Stimulated activated CD8-positive, alpha-beta memory T cell treated with anti-CD3 and anti-CD28 coated beads, Interleukin-15, amount 100 ng/mL, for 1 hour (primary cell): ENCODE measurements at regions not wholly inside any gene's neighbourhood (a gene's known extent, or its start where the extent isn't known, plus 50 kb on each side); places are given as distances from the start of the nearest gene placed in this dataset.

Experiments
- DNase-seq: peaks from one replicate; pipeline ENCODE4 v3.0.0-alpha.2; 2020; ENCODE audit warnings: low read depth

GRCh38 chr18:46266473-46266872 lies 162.3 kb downstream of the HAUS1 start:
- no peak for DNase-seq

DNA sequence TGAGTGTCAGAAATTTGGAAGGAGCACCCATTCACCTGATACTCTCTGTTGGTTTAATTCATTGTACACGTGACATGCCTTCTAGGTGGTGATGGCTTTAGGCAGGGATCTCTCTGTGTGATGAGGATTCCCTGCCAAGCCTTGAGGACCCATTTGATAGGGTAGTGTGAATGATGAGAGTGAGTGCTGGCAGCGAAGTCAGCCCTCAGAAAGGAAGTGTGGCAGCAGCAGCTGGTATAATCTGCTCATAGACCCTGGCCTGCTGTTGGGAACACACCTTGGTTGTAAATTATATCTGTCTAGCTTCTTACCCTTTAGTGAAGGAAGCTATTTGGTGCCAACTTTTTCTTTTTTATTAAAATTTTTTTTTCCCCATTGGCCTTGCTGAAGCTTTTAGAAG lies 164.5 kb downstream of the HAUS1 start:
- no peak for DNase-seq

DNA sequence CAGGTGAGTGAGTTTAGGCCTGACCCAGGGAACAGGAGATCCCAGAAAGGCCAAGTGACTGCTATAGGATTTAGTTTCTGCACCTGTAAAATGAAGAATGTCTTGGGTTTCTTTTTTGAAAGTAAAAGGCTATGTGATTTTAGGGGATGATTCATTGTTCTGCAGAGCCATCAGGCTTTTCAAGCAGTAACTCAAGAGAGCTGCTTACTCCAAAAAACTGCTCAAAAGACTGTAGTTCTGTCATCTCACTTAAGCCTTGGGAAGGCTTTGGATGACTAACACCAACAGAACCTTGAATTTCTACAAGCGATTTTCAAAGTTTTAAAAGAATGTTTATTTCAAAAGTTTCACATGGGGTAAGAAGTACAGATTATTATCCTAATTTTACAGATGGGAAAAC lies 165.1 kb downstream of the HAUS1 start:
- no peak for DNase-seq

DNA sequence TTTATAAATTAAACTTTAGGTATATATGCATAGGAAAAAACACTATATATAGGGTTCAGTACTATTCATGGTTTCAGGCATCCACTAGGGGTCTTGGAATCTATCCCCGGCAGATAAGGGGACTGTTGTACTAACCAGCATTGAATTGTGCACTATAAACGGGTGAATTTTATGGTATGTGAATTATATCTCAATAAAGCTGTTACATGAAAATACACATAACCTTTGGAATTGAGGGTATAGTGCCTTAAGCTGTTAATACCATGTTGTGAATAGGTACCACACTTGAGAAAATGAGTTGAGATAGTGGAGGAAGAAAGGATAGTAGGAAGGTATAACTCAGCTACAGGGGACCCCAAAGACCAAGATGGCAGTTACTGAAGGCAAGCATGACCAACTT lies 167.3 kb downstream of the HAUS1 start:
- no peak for DNase-seq

DNA sequence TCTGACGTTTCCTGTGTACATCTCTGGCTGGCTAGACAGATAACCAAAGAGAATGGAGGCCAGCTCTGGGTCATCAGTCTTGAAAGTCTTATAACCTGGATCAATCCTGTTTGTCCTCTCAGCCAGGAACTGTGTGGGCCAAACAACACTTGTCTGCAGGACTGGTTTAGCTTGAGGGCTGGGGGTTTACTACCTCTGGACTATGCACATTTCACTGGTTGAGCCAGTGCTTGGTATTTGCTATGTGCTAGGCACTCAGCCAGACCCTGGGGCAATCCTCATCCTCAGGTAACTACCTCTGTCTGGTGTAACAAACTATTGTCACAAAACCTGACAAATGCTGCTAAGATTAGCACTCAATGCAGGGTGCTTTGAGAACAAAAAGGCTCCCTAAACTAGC lies 169.7 kb downstream of the HAUS1 start:
- DNase-seq = no peak

DNA sequence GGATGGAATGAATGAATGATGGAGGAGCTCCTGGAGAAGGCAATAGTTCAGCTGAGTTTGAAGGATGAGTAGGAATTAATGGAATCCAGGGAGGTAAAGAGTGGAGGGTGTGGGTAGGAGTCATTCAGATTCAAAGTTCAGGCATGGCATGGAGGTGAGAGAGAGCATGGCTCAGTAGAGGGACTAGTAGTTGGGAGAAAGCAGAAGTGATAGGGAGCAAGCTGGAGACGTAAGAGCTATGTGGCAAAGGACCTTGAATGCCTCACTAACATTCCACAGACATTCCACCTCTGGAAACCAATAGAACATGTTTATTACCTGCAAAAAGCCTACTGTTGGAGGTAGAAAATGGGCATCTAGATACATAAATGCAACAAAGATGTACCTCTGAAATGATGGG lies 170.1 kb downstream of the HAUS1 start:
- DNase-seq = no peak

DNA sequence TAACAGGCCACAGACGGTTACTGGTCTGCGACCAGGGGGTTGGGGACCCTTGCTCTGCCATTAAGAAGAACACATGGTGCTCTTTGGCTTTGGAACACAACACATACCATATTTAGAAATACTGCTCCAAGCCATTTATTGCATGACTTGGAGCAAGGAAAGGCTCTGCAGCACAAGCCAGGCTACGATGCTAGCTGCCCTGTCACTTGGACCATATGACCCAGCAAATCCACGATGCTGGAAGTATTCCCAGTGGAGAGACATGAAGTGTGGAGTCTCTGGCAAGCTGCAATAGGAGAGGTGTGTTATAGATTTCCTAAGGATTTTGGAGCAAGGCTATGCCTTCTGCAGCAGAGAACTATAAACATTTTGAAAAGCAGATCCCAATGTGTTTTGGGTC lies 171.2 kb downstream of the HAUS1 start:
- DNase-seq = no peak

- no peak for DNase-seq
These were observed 172.6 kb downstream of the HAUS1 start for GRCh38 chr18:46276748-46277147.

DNA sequence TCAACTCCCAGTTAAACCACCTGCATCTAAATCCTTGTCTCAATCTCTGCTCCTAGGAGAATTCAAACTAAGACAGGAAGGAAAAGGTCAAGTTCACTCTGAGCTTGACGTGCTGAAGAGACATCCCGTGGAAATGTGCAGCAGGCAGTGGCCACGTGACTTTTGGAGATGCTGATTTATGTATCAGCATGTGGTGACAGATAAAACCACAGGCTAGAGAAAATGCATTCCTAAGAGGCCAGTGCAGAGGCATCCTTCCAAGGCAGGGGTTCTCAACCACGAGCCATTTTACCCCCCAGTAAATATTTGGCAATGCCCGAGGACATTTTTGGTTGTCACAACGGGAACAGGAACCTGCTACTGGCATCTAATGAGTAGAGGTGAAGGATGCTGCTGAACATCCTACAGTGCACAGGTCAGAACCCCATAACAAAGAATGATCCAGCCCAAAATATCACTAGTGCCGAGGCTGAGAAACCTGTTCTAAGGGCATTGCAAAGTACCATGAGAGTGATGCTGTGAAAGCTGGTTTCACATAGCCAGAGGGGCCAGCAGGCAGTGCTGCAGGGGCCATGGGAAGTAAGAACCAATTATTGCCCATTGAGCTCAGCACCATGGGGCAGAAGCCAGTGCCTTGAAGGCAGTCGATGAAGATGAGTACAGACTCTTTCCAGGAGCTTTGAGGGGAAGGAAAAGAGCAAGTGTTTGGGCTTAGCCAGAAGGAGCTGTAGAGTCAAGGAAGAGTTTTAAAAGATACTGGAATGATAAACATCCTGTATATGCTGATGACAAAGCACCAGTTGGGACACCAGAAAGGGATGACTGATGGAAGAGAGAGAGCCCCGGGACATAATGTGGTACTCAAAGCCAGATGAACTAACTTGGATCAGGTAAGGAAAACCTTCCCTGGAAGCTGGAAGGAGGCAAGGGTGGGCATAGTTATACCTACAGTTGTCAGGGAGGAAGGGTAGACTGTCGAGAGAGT lies 174.6 kb downstream of the HAUS1 start:
- no peak for DNase-seq

DNA sequence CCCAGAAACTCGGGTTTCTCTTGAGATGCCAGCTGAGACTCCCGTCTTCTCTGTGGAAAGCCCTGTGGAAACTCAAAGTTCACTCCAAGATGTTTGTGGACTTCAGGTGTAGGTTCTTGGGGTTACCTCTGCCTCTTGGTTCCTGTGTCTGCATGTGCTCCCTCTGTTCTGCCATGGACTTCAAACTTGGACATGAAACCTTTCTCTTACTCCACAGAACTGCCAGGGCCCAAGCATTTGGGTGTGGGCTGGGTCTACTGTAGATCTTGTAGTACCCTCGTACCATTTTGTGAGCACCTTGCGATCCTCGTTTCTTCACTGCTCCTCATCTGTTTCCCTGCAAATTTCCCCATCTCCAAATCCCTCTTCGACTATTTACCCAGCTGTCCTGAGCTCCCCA lies 175.5 kb downstream of the HAUS1 start:
- DNase-seq = no peak

GRCh38 chr18:46281185-46282176 lies 177.3 kb downstream of the HAUS1 start:
- peak; percentile 20 for DNase-seq

- no peak for DNase-seq
These were observed 178.0 kb downstream of the HAUS1 start for GRCh38 chr18:46282177-46282570.

DNA sequence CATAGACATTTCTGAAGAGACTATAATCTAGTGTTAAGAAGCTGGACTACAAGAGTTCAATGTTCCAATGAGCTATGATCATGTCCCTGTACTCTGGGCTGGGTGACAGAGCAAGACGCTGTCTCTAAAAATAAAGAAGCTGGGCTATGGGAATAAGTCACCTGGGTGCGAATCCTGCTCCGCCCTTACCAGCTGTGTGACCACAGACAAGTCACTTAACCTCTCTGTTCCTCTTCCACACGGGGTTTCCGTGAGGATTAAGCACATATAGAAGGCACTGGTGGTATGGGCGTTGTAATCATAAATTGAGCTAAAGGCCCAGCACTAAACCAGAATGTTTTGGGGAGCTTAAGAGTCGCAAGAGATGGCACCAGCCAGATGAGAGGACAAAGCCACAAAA lies 178.5 kb downstream of the HAUS1 start:
- DNase-seq = no peak

GRCh38 chr18:46283268-46283667 lies 179.1 kb downstream of the HAUS1 start:
- no peak for DNase-seq

DNA sequence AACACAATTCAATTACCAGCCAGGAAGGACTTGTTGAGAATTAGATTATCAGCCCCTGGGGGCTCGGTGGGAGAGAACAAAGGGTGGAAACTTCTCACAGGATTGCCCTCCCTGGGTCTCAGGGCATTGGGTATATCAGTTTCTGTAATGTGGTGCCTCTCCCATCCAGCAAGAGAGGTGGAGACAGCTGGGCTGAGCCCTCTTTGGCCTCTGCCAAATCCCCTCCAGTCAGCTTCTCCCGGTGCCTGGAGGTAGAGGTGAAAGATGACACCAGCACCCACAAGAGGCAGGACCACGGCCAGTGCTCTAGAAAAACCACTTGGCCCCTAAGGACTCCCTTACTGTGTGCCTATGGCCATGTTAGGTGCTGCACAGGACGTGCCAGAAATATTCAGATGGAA lies 179.7 kb downstream of the HAUS1 start:
- DNase-seq = no peak

GRCh38 chr18:46289463-46289862 lies 185.3 kb downstream of the HAUS1 start:
- no peak for DNase-seq

DNA sequence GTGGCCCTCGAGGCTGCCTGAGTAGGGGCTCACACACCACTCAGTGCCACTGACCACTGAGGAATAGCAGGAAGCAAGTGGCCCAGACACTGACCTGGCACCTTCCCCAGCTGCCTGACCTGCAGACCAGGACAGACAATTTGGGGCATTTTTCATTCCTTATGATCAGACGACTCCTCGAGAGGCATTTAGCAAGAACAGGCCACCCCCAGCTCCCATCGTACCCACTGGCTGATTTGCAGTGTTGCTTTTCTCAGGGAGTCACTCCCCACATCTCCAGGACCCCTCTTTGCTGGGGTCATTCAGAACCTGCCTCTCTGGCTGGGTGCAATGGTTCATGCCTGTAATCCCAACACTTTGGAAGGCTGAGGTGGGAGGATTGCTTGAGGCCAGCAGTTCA lies 185.7 kb downstream of the HAUS1 start:
- no peak for DNase-seq

DNA sequence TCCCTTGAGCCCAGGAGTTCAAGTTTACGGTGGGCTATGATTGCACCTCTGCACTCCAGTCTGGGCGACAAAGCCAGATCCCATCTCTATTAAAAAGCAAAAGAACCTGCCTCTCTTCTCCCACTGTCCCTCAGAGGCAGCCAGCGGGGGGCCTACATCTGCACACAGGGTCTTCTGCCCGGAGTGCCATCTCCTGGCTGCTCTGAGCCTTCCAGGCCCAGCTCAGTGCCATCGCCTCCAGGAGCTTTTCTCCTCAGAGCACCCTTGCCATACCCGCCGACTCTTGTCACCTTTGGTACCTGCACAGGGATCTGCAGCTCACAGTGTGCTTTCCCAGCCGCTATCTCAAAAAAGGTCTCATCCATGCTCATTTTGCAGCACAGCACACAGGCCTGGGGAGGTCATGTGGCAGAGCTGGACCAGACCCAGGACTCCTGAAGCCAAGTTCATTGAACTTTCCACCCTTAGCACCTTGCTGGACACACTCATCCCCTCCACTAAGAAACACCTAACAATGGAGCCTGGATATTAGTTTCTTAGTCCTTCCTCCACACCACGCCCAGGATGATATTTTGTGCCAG lies 186.3 kb downstream of the HAUS1 start:
- no peak for DNase-seq

DNA sequence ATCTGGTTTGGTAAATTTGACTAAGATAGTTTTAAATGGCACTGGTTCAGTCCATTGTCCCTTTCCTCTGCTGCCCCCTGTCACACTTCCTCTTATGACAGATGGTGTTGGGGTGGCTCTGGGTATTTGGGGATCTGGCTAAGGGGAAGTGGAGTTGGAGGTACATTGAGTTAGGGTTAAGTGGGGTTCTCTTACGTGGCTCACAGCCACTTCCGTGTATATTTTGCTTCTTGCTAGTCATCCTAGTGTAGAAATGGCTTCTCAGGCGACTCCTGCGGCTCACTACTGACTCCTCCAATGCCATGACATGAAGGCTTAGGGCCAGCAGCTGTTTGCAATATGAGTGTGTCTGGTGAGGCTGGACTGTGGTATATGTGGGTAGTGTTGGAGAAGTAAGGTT lies 187.0 kb downstream of the HAUS1 start:
- DNase-seq = no peak

DNA sequence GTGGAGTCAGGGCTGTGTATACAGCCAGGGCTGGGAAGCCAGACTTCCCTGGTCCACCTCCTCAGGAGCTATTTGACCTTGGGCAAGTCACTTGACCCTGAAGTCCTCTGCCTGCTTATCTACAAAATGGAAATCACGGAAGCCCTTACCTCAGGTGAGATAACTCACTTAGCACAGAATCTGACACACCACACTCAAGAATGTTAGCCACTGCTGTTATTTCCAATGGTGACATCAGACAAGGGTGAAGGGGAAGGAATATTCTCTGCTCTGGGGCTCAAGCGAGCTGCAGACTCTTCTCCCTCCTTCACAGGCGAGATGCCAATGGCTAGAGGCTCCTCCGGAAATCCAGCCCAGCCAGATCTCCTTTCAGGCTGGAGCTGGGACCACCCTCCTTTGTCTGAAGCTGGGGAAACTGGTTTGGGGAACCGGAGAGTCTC lies 189.6 kb downstream of the HAUS1 start:
- no peak for DNase-seq

DNA sequence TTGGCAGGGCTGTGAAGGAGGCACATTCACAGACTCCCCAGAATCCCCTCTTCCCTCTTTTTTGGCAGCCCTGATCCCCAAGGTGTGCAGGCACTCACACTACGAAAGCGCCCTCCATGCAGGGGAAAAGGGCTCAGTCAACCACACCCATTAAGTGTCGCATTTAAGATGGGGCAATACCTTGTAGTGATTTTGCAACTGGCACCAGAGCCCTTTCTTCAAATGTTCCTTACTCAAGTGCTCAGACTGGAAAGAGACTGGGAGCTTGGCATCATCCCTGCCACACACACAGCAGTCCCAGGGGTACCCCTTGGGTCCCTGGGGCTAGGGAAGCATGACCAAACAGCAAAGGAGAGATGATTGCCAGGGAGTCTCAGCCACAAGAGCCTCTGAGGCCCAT lies 190.1 kb downstream of the HAUS1 start:
- no peak for DNase-seq

DNA sequence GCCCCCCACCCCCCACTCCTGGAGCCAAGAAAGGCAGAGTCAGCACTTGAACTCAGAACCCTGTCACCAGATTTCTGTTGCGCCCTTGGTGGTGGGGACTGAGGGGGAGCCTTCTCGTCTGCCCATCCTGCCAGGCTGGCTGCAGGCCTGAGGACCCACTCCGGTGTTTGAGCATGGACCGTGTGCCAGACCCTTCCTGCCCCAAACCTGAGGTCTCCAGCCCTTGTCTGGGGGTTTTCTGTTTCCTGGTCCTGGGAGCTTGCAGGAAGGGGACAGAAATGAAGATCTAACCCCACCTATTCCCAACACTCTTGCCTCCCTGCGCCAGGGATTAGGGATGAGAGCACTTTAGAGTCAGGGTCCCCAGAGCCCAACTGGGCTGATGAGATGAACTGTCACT lies 190.6 kb downstream of the HAUS1 start:
- no peak for DNase-seq
